ENCODE measurements at regions not wholly inside any gene's neighbourhood (a gene's known extent, or its start where the extent isn't known, plus 50 kb on each side); places are given as distances from the start of the nearest gene placed in this dataset.
A peak's percentile ranks its signal among the peaks of the same experiment; 100 is the strongest.

DNA sequence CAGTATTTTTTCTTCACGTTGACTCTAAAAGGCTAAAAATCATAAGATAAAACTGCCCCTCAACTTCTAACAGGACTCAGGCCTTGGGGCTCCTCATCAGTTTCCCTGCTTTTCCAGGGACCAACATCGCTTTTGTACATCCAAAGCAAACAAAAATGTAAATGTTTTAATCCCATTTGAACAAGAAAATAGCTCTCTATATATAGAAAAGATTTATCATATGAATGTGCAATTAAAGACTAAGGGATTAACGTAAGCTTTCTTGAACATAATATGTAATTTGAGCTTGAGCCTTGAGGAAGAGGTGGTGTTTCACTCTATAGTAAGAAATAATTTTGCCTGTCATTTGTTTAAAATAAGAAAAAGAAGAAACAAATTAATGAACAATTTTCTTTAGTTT is 547.2 kb upstream of the ACO1 start:
- H3K9me3 Mint-ChIP-seq: no peaks in the 10 kb centered on the region
- H3K36me3 Mint-ChIP-seq (ENCODE audit: low read depth): no peaks in the 10 kb centered on the region
- H3K4me1 Mint-ChIP-seq: no peaks in the 10 kb centered on the region

GRCh38 chr9:31839273-31839672 is 545.2 kb upstream of the ACO1 start:
- Histone ChIP-seq H3K27me3 (ENCODE audit: control insufficient read depth, insufficient read depth, low read length, poor library complexity, severe bottlenecking) (no peaks in the 10 kb centered on the region), H3K9ac (ENCODE audit: extremely low read depth, low read length, poor library complexity, severe bottlenecking) (no peak overlapping the region), H3K4me3 (ENCODE audit: low read length) (no peak overlapping the region), H3K27ac (ENCODE audit: low read depth, low read length) (no peak overlapping the region), H3K9me3 (ENCODE audit: control insufficient read depth, low read length) (no peaks in the 10 kb centered on the region), H3K36me3 (ENCODE audit: control insufficient read depth, insufficient read depth, low read length) (no peaks in the 10 kb centered on the region), H3K4me1 (ENCODE audit: control insufficient read depth, insufficient read depth, low read length) (no peaks in the 10 kb centered on the region)
- whole genome bisulfite sequencing, 2 experiments (ENCODE audit: insufficient coverage in 1 of 2, insufficient read length in 1 of 2): 89 to 93% methylated on average over 1 of the region's 1 CpG
- peak; percentile 54 for DNase-seq
- H3K27ac Mint-ChIP-seq: no peak overlapping the region
- no peak overlapping the region for H3K4me3 Mint-ChIP-seq
- TF ChIP-seq, protein P1, sequence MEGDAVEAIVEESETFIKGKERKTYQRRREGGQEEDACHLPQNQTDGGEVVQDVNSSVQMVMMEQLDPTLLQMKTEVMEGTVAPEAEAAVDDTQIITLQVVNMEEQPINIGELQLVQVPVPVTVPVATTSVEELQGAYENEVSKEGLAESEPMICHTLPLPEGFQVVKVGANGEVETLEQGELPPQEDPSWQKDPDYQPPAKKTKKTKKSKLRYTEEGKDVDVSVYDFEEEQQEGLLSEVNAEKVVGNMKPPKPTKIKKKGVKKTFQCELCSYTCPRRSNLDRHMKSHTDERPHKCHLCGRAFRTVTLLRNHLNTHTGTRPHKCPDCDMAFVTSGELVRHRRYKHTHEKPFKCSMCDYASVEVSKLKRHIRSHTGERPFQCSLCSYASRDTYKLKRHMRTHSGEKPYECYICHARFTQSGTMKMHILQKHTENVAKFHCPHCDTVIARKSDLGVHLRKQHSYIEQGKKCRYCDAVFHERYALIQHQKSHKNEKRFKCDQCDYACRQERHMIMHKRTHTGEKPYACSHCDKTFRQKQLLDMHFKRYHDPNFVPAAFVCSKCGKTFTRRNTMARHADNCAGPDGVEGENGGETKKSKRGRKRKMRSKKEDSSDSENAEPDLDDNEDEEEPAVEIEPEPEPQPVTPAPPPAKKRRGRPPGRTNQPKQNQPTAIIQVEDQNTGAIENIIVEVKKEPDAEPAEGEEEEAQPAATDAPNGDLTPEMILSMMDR (conservative IDR thresholded peaks at IDR 0.05): peak; percentile 57
- no peaks in the 10 kb centered on the region for H3K9me3 Mint-ChIP-seq
- H3K4me1 Mint-ChIP-seq: no peaks in the 10 kb centered on the region
- H3K36me3 Mint-ChIP-seq (ENCODE audit: low read depth): no peaks in the 10 kb centered on the region
- no peaks in the 10 kb centered on the region for H3K27me3 Mint-ChIP-seq (ENCODE audit: insufficient read depth)

More for the DNA sequence above, 547.2 kb upstream of the ACO1 start:
- Mint-ChIP-seq H3K4me3 (no peak overlapping the region), H3K27me3 (ENCODE audit: insufficient read depth) (no peaks in the 10 kb centered on the region), H3K27ac (no peak overlapping the region)
- TF ChIP-seq, protein P1 (conservative IDR thresholded peaks at IDR 0.05): no peak
- Histone ChIP-seq H3K36me3 (ENCODE audit: control insufficient read depth, insufficient read depth, low read length) (no peaks in the 10 kb centered on the region), H3K4me3 (ENCODE audit: low read length) (no peak overlapping the region), H3K27ac (ENCODE audit: low read depth, low read length) (no peak overlapping the region), H3K4me1 (ENCODE audit: control insufficient read depth, insufficient read depth, low read length) (no peaks in the 10 kb centered on the region), H3K9me3 (ENCODE audit: control insufficient read depth, low read length) (no peaks in the 10 kb centered on the region), H3K27me3 (ENCODE audit: control insufficient read depth, insufficient read depth, low read length, poor library complexity, severe bottlenecking) (no peaks in the 10 kb centered on the region), H3K9ac (ENCODE audit: extremely low read depth, low read length, poor library complexity, severe bottlenecking) (no peak overlapping the region)
- 93 to 96% methylated on average over 2 to 3 of the region's 3 CpGs for WGBS, 2 experiments (ENCODE audit: insufficient coverage in 1 of 2, insufficient read length in 1 of 2)
- DNase-seq: no peak

DNA sequence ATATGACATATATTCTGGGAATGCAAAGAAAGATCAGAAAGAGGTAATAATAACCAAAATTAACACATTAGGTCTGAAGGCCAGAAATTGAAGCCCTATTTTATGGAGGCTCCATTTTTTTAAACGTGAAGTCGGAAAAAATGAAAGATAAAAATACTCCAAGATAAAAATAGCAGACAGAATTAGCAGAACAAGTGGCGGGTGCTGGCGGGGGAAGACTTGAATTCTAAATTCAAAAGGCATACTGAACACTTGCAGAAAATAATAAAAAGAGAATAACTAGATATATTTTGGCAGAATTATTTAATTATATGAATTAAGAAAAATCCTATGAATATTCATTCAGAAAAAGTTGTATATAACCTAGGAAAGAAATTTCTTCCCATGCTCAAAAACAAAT is 543.7 kb upstream of the ACO1 start:
- Histone ChIP-seq H3K27me3 (ENCODE audit: control insufficient read depth, insufficient read depth, low read length, poor library complexity, severe bottlenecking) (no peaks in the 10 kb centered on the region), H3K9ac (ENCODE audit: extremely low read depth, low read length, poor library complexity, severe bottlenecking) (no peak overlapping the region), H3K4me3 (ENCODE audit: low read length) (no peak overlapping the region), H3K27ac (ENCODE audit: low read depth, low read length) (no peak overlapping the region), H3K9me3 (ENCODE audit: control insufficient read depth, low read length) (no peaks in the 10 kb centered on the region), H3K36me3 (ENCODE audit: control insufficient read depth, insufficient read depth, low read length) (no peaks in the 10 kb centered on the region), H3K4me1 (ENCODE audit: control insufficient read depth, insufficient read depth, low read length) (no peaks in the 10 kb centered on the region)
- no peaks in the 10 kb centered on the region for H3K4me1 Mint-ChIP-seq
- H3K27me3 Mint-ChIP-seq (ENCODE audit: insufficient read depth): no peaks in the 10 kb centered on the region
- H3K36me3 Mint-ChIP-seq (ENCODE audit: low read depth): no peaks in the 10 kb centered on the region
- TF ChIP-seq, protein P1 (conservative IDR thresholded peaks at IDR 0.05): no peak
- DNase-seq: no peak
- 91% methylated on average over 3 of the region's 4 CpGs; no CpG with 5 or more reads in 1 of the 2 experiments for WGBS, 2 experiments (ENCODE audit: insufficient coverage in 1 of 2, insufficient read length in 1 of 2)
- H3K9me3 Mint-ChIP-seq: no peaks in the 10 kb centered on the region
- H3K4me3 Mint-ChIP-seq: no peak overlapping the region
- no peak overlapping the region for H3K27ac Mint-ChIP-seq
